SK-N-MC (cell line): ENCODE measurements at regions not wholly inside any gene's neighbourhood (a gene's known extent, or its start where the extent isn't known, plus 50 kb on each side); places are given as distances from the start of the nearest gene placed in this dataset.

Source experiments
- DNase-seq: peaks from one replicate; pipeline ENCODE4 v3.0.0-alpha.2; 2011; ENCODE audit warnings: low read depth, low spot score
- H3K27ac ChIP-seq: fragments of 200-600 bp; sonication (generic); 2 replicates; pipeline ENCODE4 v1.5.1; 2016; ENCODE audit warnings: mixed run types
- H3K36me3 ChIP-seq: fragments of 200-600 bp; sonication (generic); 2 replicates; pipeline ENCODE4 v1.6.1; 2017; ENCODE audit warnings: antibody characterized with exemption, low read length, mixed read lengths; ENCODE audit not compliant: insufficient read depth
- H3K4me3 ChIP-seq: fragments of 200-600 bp; sonication (generic); 2 replicates; pipeline ENCODE4 v1.5.1; 2016
- H3K9ac ChIP-seq: fragments of 200-600 bp; sonication (generic); 2 replicates; pipeline ENCODE4 v1.8.0; 2017; ENCODE audit warnings: mixed run types, mixed read lengths; ENCODE audit not compliant: insufficient read length
- H3K9me3 ChIP-seq: fragments of 200-600 bp; sonication (generic); 2 replicates; pipeline ENCODE4 v1.6.1; 2017; ENCODE audit warnings: low read depth, mild to moderate bottlenecking, antibody characterized with exemption, low read length, moderate library complexity, mixed read lengths
- EZH2 ChIP-seq: fragments of 200-600 bp; sonication (generic); IDR thresholded peaks from one replicate; pipeline ENCODE4 v1.6.1; 2017; ENCODE audit warnings: antibody characterized with exemption
- FOXP2 ChIP-seq: optimal IDR thresholded peaks from 2 replicates; pipeline ENCODE3; 2011; ENCODE audit warnings: mild to moderate bottlenecking, moderate library complexity; ENCODE audit not compliant: insufficient read depth; ENCODE audit errors: extremely low read length, control extremely low read depth
- POLR2AphosphoS5 ChIP-seq: IDR thresholded peaks from 2 replicates; pipeline ENCODE4 v1.6.1; 2012; ENCODE audit warnings: mild to moderate bottlenecking, low read depth, low read length, borderline replicate concordance

DNA sequence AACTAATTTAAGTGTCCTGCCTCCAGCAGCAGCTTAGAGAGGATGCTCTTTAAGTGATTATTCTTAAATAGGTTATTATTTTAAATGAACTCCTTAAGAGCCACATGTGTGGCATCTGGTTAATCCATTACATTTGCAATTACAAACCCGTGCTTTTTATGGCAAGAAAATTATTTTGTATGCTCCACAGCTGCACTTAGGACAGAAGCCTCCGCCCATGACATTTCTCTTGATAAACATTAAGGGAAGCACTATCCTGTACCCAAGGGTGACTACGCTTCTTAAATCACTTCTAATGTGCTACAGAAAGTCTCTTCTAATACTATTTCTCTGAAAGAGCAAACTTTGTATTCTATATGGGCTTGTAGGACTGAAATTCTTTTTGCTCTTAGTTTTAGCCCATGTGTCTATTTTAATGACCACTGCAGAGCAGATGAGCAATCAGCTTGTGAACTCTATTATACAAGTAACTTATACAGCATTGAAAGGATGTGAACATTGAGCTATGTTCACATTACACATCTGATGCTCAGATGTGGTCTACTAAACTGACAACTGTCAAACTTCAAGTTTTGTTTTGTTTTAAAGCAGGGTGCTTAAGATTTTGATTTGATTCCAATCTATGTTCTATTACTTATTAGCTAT is 223.4 kb downstream of the COX7C start:
- H3K9me3 ChIP-seq: no peaks in the 10 kb centered on the region
- no peak for TF ChIP-seq FOXP2
- TF ChIP-seq EZH2: no peak
- TF ChIP-seq POLR2AphosphoS5: no peak
- DNase-seq: no peak
- no peak overlapping the region for H3K27ac ChIP-seq
- no peak overlapping the region for H3K9ac ChIP-seq
- no peaks in the 10 kb centered on the region for H3K36me3 ChIP-seq
- H3K4me3 ChIP-seq: no peak overlapping the region

- no peak for DNase-seq
- no peaks in the 10 kb centered on the region for H3K9me3 ChIP-seq
- H3K36me3 ChIP-seq: no peaks in the 10 kb centered on the region
- H3K9ac ChIP-seq: no peak overlapping the region
- H3K27ac ChIP-seq: no peak overlapping the region
- no peak for TF ChIP-seq POLR2AphosphoS5
- no peak for TF ChIP-seq EZH2
- no peak for TF ChIP-seq FOXP2
- no peak overlapping the region for H3K4me3 ChIP-seq
These were observed 240.7 kb downstream of the COX7C start for GRCh38 chr5:86858442-86858841.

- DNase-seq: no peak
- Histone ChIP-seq H3K9ac (no peak overlapping the region), H3K27ac (no peak overlapping the region), H3K36me3 (no peaks in the 10 kb centered on the region), H3K4me3 (no peak overlapping the region), H3K9me3 (no peaks in the 10 kb centered on the region)
- no peak for TF ChIP-seq EZH2
These were observed 243.8 kb downstream of the COX7C start for GRCh38 chr5:86861512-86861911.

DNA sequence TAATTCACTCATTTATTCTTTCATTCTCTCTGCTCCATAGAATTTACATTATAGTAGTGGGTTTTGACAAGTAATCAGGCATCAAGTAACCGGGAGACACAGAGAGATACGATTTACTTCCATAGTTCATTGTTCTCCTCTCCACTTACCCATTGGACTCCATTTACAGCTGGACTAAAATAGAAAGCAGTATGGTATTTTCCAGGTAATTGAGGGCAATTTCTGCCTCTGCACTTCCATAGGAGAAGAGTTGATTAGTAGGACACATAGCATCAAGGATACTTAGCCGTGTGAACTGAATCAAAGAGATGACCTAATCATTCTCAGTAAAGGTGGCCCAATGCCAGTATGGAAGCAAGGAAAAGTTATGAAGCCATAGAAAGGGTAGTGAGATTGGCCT is 244.4 kb downstream of the COX7C start:
- no peaks in the 10 kb centered on the region for H3K36me3 ChIP-seq
- H3K27ac ChIP-seq: no peak overlapping the region
- no peak overlapping the region for H3K9ac ChIP-seq
- no peak for DNase-seq
- H3K9me3 ChIP-seq: no peaks in the 10 kb centered on the region
- TF ChIP-seq POLR2AphosphoS5 (no peak), FOXP2 (no peak), EZH2 (no peak)
- H3K4me3 ChIP-seq: no peak overlapping the region

DNA sequence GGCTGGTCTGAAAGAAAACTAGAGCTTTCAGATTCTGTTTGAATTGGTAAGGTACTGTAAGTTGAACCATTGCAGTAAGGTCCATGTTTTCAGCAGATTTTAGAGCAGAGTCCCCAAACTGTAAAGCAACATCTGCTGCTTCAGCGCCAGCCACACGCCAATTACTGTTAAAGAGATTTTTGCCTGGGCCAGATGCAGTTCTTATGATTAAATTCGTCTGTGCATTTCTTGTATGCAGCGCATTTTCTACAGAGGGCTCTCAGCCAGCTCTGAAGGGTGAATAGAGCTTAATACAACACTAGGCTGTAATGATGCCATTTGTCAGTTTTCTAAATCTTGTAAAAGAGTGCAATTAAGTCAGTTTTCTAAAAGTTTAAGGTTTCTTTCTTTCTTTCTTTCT is 246.3 kb downstream of the COX7C start:
- Histone ChIP-seq H3K27ac (no peak overlapping the region), H3K36me3 (no peaks in the 10 kb centered on the region), H3K4me3 (no peak overlapping the region), H3K9me3 (no peaks in the 10 kb centered on the region), H3K9ac (no peak overlapping the region)
- TF ChIP-seq EZH2 (no peak), FOXP2 (no peak), POLR2AphosphoS5 (no peak)
- DNase-seq: no peak

DNA sequence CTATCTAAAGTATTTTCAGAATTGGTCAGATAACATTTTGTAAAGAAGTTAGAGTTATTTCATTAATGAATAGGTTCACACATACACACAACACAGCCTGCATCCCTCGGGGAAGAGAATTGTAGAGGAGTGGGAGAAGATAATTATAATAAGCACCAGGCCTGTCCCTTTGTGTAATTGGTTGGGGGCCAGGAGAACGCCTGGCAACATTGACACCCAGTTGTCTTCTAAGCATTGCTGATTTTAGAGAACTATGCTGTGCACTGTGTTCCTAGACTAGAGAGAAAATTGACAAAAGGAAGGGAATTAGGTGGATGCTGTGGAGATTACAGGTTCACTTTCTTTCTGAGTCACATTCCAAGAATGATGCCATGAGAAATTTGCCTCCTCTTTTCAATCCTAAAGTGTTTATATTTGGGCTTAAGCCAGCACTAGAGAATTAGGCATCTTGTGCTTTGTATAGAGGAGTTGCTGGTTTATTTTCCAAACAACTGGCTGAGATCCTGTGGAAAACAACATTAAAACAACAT is 247.6 kb downstream of the COX7C start:
- Histone ChIP-seq H3K9ac (no peak overlapping the region), H3K27ac (no peak overlapping the region), H3K36me3 (no peaks in the 10 kb centered on the region), H3K4me3 (no peak overlapping the region), H3K9me3 (no peaks in the 10 kb centered on the region)
- no peak for TF ChIP-seq EZH2
- no peak for TF ChIP-seq FOXP2
- no peak for TF ChIP-seq POLR2AphosphoS5
- no peak for DNase-seq

DNA sequence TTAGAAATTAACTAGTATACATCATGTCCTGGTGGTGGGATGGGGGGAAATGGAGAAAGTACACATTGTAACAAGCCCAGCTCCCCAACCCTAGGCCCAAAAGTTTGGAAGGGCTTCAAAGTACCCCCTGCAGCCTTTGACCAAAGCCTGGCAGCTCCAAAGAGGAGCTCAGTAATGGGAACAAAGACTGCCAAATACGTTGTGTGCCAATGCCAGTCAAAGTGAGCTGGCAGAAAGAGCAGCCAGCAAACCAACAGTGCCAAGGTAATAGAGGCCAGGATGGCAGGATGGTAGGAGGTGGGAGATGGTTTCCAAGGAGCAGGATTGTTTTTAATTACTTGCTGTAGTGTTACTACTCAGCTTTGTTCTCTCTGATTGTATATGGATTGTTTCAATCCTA is 248.3 kb downstream of the COX7C start:
- Histone ChIP-seq H3K36me3 (no peaks in the 10 kb centered on the region), H3K9me3 (no peaks in the 10 kb centered on the region), H3K9ac (no peak overlapping the region), H3K4me3 (no peak overlapping the region), H3K27ac (no peak overlapping the region)
- TF ChIP-seq FOXP2: no peak
- no peak for TF ChIP-seq POLR2AphosphoS5
- no peak for TF ChIP-seq EZH2
- no peak for DNase-seq

DNA sequence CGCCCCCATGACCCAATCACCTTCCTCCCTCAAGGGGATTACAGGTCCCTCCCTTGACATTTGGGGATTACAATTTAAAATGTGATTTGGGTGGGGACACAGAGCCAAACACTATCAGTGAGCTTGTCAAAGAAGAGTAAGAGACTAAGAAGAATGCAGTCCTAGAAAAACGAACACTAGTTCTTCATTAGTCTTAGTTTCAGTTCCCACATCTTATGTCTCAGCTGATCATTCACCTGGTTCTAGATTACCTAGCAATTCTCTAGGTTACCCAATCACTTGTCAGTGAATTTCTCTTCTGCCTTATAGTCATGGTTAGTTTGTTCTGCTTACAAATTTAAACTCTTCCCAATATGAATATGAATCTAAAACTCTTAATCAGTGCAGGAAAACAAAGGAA is 251.5 kb downstream of the COX7C start:
- no peaks in the 10 kb centered on the region for H3K36me3 ChIP-seq
- TF ChIP-seq EZH2: no peak
- no peak for TF ChIP-seq POLR2AphosphoS5
- no peak for TF ChIP-seq FOXP2
- H3K9me3 ChIP-seq: no peaks in the 10 kb centered on the region
- DNase-seq: no peak
- no peak overlapping the region for H3K9ac ChIP-seq
- H3K4me3 ChIP-seq: no peak overlapping the region
- no peak overlapping the region for H3K27ac ChIP-seq

DNA sequence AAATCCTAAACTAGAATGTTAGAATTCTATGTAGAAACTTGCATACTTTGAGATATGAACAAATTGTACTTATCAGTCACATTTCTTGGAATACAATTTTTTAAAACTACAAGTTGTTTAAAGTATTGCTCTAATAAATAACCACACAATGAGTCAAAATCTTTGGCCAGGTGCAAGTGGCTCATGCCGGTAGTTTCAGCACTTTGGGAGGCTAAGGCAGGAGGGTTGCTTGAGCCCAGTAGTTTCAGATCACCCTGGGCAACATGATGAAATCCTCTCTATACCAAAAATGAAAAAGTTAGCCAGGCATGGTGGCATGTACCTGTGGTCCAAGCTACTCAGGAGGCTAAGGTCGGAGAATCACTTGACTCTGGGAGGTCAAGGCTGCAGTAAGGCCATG is 257.8 kb downstream of the COX7C start:
- Histone ChIP-seq H3K9me3 (no peaks in the 10 kb centered on the region), H3K4me3 (no peak overlapping the region), H3K36me3 (no peaks in the 10 kb centered on the region), H3K27ac (no peak overlapping the region), H3K9ac (no peak overlapping the region)
- DNase-seq: no peak
- no peak for TF ChIP-seq POLR2AphosphoS5
- TF ChIP-seq FOXP2: no peak
- no peak for TF ChIP-seq EZH2
